MG63 (cell line): ENCODE measurements at regions not wholly inside any gene's neighbourhood (a gene's known extent, or its start where the extent isn't known, plus 50 kb on each side); places are given as distances from the start of the nearest gene placed in this dataset.
A peak's percentile ranks its signal among the peaks of the same experiment; 100 is the strongest.

Experiments used
- DNase-seq: peaks from one replicate; pipeline ENCODE4 v3.0.0-alpha.2; 2020
- H3K27me3 ChIP-seq: fragments of 250-450 bp; sonication (Bioruptor Pico); 2 replicates; pipeline ENCODE4 v1.5.1; 2020; ENCODE audit warnings: mild to moderate bottlenecking, moderate library complexity
- H3K36me3 ChIP-seq: fragments of 250-450 bp; sonication (Bioruptor Pico); 2 replicates; pipeline ENCODE4 v1.5.1; 2020; ENCODE audit warnings: mild to moderate bottlenecking, moderate library complexity
- H3K4me3 ChIP-seq: fragments of 250-450 bp; sonication (Bioruptor Pico); 2 replicates; pipeline ENCODE4 v1.5.1; 2020; ENCODE audit warnings: mild to moderate bottlenecking, moderate library complexity
- H3K9me3 ChIP-seq: fragments of 250-450 bp; sonication (Bioruptor Pico); 2 replicates; pipeline ENCODE4 v1.5.1; 2020; ENCODE audit warnings: mild to moderate bottlenecking, moderate library complexity

DNA sequence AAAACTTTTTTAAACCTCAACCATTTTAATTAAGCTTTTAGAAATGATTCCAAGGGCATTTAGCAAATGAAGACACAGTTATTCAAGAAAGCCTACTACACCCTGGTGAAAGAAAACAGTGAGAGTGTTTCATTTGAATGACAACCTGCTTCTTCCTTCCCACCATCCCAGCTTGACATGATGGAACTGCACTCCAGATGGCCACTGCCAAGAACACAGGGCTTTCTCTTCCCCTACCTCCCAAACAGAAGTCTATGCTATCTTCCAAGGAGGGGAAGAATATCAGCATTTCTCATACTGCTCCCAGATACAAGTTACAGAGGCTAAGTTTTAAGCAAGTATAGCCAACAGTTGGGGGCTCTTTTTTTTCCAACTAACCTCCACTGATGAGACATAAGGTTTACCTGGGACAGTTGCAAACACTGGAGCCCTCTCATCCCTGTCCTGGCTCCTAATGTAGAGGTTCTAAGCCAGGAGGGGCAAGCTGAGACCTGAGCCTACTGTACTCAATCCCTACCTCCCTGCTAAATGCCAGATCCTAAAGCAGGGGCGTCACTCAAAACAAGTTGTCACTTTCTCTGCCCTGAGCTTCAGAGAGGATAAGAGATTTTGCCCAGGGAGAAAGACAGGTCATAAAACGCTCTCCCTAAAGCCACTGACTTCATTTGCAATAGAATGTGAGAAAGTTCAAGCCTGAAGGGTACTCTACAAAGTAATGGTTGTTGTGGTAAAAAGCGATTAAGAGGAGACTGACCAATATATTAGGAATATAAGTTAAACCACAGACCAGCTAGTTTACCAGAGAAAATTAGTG lies 88.5 kb upstream of the SLC27A6 start:
- Histone ChIP-seq H3K9me3 (no peaks in the 10 kb centered on the region), H3K4me3 (no peak overlapping the region), H3K27me3 (no peaks in the 10 kb centered on the region; the same call in 1 of the 2 replicates), H3K36me3 (no peaks in the 10 kb centered on the region)
- no peak for DNase-seq

DNA sequence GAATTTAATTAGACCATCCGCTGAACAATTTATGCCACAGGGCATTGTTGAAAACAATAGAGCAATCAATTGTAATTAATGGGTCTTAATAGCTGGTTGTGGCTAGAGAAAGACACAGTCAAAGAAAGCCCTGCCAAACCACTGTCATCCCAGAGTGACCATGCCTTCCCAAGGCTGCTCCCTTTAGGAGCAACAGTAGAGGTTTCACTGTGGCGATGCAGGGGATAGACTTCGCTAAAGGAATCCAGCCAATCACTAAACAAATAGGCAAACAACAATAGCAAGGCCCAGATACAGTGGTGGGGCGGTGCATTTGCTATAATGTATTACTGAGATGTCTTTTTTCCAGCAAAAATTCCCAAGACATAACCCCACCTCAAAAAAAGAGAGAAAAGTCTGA lies 87.8 kb upstream of the SLC27A6 start:
- Histone ChIP-seq H3K4me3 (no peak overlapping the region), H3K36me3 (no peaks in the 10 kb centered on the region), H3K27me3 (no peaks in the 10 kb centered on the region; the same call in 1 of the 2 replicates), H3K9me3 (no peaks in the 10 kb centered on the region)
- DNase-seq = no peak

DNA sequence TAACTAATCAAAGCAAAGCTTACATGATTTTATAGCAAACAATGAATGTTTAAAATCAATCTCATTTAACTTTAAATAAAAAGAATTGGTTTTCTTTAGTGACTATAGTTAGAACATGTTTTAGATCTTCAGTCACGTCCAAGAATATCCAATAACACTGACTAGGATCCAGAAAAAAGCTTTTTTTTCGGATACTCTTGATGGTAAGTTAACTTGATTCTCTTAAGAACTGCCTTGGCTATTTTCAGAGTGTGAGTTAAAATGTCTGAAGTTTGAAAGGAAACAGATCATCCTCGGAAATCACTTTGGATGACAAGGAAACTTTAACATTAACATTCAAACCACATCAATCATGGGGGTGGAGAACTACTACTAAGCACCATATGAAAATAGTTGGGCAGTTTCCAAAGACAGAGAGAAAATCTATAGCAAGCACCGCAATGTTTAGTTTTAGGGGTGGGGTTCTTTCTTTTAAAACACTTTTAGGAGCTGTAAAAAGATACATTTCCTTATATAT lies 83.7 kb upstream of the SLC27A6 start:
- H3K9me3 ChIP-seq = no peaks in the 10 kb centered on the region
- no peak for DNase-seq
- no peak overlapping the region for H3K4me3 ChIP-seq
- H3K27me3 ChIP-seq = no peaks in the 10 kb centered on the region; the same call in 1 of the 2 replicates
- no peaks in the 10 kb centered on the region for H3K36me3 ChIP-seq

DNA sequence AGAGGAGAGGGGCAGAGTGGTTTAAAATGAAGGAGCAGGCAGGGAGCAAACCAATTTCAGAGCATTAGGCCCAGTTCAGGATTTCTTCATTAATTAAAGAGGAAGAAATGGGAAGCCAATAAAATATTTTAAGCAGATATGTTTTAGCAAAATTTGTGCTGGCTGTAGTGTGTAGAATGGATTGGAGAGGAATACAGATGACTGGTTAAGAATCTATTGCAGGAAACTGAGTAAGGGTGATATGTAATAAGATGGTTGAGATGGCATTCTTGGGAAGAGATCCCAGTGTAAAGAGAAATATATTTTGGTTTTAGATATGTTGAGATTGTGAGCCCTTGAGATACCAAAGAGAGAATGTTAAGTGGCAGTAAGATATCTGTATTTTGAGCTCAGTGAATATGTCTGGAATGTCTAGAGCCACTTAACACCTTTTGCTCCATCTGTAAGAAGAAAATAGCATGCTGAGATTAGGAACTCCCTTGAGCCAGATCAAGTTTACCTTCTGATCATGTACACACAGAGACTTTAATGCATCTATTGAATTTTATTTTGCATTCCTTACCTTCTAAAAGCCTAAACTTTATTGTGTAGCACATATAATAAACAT lies 79.5 kb upstream of the SLC27A6 start:
- H3K9me3 ChIP-seq = no peaks in the 10 kb centered on the region
- H3K36me3 ChIP-seq = no peaks in the 10 kb centered on the region
- DNase-seq = no peak
- peaks cover 4% of the 10 kb centered on the region; the same call in 1 of the 2 replicates for H3K27me3 ChIP-seq
- no peak overlapping the region for H3K4me3 ChIP-seq

DNA sequence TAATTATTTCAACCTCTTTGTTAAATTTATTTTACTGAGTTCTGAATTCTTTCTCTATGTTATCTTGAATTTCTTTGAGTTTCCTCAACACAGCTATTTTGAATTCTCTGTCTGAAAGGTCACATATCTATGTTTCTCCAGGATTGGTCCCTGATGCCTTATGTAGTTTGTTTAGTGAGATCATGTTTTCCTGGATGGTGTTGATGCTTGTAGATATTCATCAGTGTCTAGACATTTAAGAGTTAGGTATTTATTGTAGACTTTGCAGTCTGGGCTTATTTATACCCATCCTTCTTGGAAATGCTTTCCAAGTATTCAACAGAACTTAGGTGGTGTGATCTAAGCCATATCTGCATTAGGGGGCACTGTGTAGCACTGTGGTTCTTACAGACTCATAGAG lies 70.2 kb upstream of the SLC27A6 start:
- Histone ChIP-seq H3K36me3 (no peaks in the 10 kb centered on the region), H3K9me3 (no peaks in the 10 kb centered on the region), H3K4me3 (no peak overlapping the region), H3K27me3 (no peaks in the 10 kb centered on the region)
- DNase-seq = no peak

DNA sequence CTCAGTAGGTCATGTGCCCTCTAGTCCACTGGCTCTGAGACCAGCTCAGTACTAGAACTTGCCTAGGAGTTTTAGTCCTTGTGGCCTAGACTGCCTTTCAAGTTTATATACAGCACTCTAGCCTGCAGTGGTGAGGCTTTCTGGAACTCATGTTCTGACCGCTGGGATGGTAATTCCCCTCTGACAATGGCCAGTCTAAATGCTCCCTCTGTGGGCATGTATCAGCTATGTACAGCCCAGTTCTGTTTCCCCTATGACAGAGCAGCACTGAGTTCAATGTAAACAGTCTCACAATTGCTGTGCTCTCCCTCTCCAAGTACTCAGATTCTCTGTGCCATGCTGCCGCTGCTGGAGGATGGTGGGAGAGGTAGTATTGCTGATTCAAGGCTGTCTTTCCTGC lies 68.6 kb upstream of the SLC27A6 start:
- H3K27me3 ChIP-seq = no peaks in the 10 kb centered on the region
- no peaks in the 10 kb centered on the region for H3K9me3 ChIP-seq
- H3K4me3 ChIP-seq = no peak overlapping the region
- no peaks in the 10 kb centered on the region for H3K36me3 ChIP-seq
- no peak for DNase-seq

DNA sequence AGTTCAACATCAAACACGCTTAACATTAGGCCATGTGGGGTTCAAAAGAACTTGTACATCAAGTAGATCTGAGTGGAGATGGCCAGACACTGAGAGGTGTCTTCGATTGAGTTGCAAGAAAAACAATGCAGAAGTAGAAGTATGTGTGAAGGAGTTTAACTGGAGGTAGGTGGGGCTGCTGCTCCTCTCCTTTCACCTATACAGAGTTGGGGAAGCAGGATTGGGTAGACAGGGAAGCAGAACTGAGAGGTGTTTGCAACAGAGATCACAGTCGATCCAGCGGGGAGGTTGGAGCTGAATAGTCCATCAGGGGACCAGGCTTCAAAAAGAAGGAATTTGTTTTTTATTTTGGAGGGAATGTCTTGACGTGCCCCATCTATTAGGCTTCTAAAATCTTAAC lies 61.7 kb upstream of the SLC27A6 start:
- Histone ChIP-seq H3K36me3 (no peaks in the 10 kb centered on the region), H3K27me3 (no peaks in the 10 kb centered on the region), H3K9me3 (no peaks in the 10 kb centered on the region), H3K4me3 (no peak overlapping the region)
- no peak for DNase-seq

DNA sequence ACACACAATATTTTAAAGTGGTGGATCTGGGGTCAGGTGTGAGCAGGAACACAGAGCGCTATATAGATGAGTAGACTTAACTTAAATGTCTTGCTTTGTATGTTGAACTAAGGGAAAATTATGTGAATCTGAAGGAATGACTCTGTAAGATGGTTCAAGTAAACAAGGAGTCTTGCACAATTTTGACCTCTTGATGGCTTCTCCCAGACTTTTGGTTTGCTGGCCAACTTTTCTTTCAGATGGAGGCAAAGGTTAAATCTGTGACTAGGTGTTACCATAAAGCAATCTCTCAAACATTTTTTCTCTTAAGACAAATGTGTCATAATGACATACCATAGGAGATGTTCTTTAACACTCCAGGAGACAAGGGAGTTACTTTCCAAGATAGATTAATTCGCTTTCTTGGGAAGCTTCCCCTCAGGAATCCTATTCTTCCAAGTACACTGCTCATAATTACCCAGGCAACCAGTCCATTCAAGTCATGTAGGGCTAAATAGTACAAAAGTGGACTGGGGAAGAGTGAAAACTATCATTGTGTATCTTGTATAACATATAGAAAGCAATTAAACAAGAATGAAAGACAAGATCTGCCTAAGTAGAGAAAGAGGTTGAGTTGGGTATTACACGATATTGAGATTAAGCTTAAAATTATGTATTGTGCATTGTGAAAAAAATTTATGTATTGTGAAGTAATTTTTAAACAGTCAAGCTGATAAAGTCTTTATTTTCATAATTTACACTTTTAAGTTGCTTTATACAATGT lies 60.3 kb upstream of the SLC27A6 start:
- H3K4me3 ChIP-seq = no peak overlapping the region
- H3K36me3 ChIP-seq = no peaks in the 10 kb centered on the region
- DNase-seq = no peak
- H3K27me3 ChIP-seq = no peaks in the 10 kb centered on the region
- H3K9me3 ChIP-seq = no peaks in the 10 kb centered on the region

DNA sequence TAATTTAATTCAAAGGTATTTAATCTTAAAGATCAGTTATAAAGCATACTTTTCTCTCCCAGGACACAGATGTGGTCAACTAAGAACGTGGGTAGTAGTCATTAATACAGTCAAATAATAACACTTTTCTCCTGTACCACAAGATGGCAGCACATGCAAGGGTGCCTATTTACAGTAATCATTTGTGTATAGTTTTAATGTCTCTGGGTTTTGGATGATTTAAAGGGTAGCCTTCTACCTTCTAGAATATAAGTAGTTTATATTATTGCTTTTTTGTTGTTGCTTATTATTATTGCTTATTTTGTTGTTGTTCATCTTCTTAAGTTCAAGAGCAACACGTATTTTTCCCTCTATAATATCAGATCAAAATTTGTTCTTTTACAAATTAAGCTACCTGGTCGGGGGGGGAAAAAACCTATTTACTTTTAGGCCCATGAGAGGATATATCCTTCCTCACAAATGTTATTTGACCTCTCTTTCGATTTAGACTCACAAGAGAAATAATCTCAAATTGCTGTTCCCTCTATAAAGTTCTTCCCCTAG lies 59.6 kb upstream of the SLC27A6 start:
- Histone ChIP-seq H3K4me3 (no peak overlapping the region), H3K36me3 (no peaks in the 10 kb centered on the region), H3K27me3 (no peaks in the 10 kb centered on the region), H3K9me3 (no peaks in the 10 kb centered on the region)
- DNase-seq = peak; percentile 20

DNA sequence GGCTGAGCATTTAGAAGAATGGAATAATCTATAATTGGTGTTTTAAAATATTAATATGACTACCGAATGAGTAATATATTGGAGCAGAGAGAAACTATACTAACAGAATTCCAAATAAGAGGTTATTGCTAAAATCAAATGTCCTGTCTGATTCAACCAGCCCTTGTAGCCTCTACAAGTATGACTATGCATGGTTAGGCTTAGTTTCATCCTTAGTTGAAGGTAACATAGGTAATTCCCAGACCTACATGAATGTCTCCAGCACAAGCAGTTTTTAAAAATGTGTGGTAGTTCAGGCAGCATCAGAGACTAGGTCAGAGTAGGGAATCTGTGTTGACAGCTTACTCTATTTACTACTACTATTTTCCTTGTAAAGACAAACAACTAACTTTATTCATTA lies 51.7 kb upstream of the SLC27A6 start:
- H3K27me3 ChIP-seq = no peaks in the 10 kb centered on the region
- DNase-seq = no peak

More for the DNA sequence above, 51.7 kb upstream of the SLC27A6 start:
- H3K36me3 ChIP-seq = no peaks in the 10 kb centered on the region
- no peaks in the 10 kb centered on the region for H3K9me3 ChIP-seq
- H3K4me3 ChIP-seq = no peak overlapping the region
